ENCODE measurements at regions not wholly inside any gene's neighbourhood (a gene's known extent, or its start where the extent isn't known, plus 50 kb on each side); places are given as distances from the start of the nearest gene placed in this dataset.

GRCh38 chr12:39224971-39225370 is 217.9 kb downstream of the KIF21A start:
- no peak for TF ChIP-seq CTCF (conservative IDR thresholded peaks at IDR 0.05; ENCODE audit: control insufficient read depth, insufficient read depth, low read depth, low read length)
- no peak overlapping the region for H3K4me3 ChIP-seq (ENCODE audit: control insufficient read depth, low read depth, low read length)

GRCh38 chr12:39205969-39206368 is 237.0 kb downstream of the KIF21A start:
- no peak for TF ChIP-seq CTCF (conservative IDR thresholded peaks at IDR 0.05; ENCODE audit: control insufficient read depth, insufficient read depth, low read depth, low read length)
- no peak for DNase-seq (ENCODE audit: low read depth)
- H3K4me3 ChIP-seq (ENCODE audit: control insufficient read depth, low read depth, low read length) = no peak overlapping the region

More at GRCh38 chr12:39224971-39225370, 217.9 kb downstream of the KIF21A start:
- no peak for DNase-seq (ENCODE audit: low read depth)

GRCh38 chr12:39199351-39199750 is 243.6 kb downstream of the KIF21A start:
- H3K4me3 ChIP-seq (ENCODE audit: control insufficient read depth, low read depth, low read length) = no peak overlapping the region
- DNase-seq (ENCODE audit: low read depth) = no peak
- TF ChIP-seq CTCF (conservative IDR thresholded peaks at IDR 0.05; ENCODE audit: control insufficient read depth, insufficient read depth, low read depth, low read length) = no peak

- TF ChIP-seq CTCF (conservative IDR thresholded peaks at IDR 0.05; ENCODE audit: control insufficient read depth, insufficient read depth, low read depth, low read length) = no peak
- H3K4me3 ChIP-seq (ENCODE audit: control insufficient read depth, low read depth, low read length) = no peak overlapping the region
- no peak for DNase-seq (ENCODE audit: low read depth)
These were observed 254.2 kb downstream of the KIF21A start for GRCh38 chr12:39188689-39189088.

GRCh38 chr12:39186744-39187143 is 256.2 kb downstream of the KIF21A start:
- TF ChIP-seq CTCF (conservative IDR thresholded peaks at IDR 0.05; ENCODE audit: control insufficient read depth, insufficient read depth, low read depth, low read length) = no peak
- no peak for DNase-seq (ENCODE audit: low read depth)
- no peak overlapping the region for H3K4me3 ChIP-seq (ENCODE audit: control insufficient read depth, low read depth, low read length)

GRCh38 chr12:39178837-39179236 is 264.1 kb downstream of the KIF21A start:
- no peak for DNase-seq (ENCODE audit: low read depth)
- no peak overlapping the region for H3K4me3 ChIP-seq (ENCODE audit: control insufficient read depth, low read depth, low read length)
- no peak for TF ChIP-seq CTCF (conservative IDR thresholded peaks at IDR 0.05; ENCODE audit: control insufficient read depth, insufficient read depth, low read depth, low read length)

- DNase-seq (ENCODE audit: low read depth) = no peak
- no peak overlapping the region for H3K4me3 ChIP-seq (ENCODE audit: control insufficient read depth, low read depth, low read length)
- no peak for TF ChIP-seq CTCF (conservative IDR thresholded peaks at IDR 0.05; ENCODE audit: control insufficient read depth, insufficient read depth, low read depth, low read length)
These were observed 266.6 kb downstream of the KIF21A start for GRCh38 chr12:39176356-39176755.

Data from fibroblast of mammary gland (primary cell).